ENCODE measurements at regions not wholly inside any gene's neighbourhood (a gene's known extent, or its start where the extent isn't known, plus 50 kb on each side); places are given as distances from the start of the nearest gene placed in this dataset.

DNA sequence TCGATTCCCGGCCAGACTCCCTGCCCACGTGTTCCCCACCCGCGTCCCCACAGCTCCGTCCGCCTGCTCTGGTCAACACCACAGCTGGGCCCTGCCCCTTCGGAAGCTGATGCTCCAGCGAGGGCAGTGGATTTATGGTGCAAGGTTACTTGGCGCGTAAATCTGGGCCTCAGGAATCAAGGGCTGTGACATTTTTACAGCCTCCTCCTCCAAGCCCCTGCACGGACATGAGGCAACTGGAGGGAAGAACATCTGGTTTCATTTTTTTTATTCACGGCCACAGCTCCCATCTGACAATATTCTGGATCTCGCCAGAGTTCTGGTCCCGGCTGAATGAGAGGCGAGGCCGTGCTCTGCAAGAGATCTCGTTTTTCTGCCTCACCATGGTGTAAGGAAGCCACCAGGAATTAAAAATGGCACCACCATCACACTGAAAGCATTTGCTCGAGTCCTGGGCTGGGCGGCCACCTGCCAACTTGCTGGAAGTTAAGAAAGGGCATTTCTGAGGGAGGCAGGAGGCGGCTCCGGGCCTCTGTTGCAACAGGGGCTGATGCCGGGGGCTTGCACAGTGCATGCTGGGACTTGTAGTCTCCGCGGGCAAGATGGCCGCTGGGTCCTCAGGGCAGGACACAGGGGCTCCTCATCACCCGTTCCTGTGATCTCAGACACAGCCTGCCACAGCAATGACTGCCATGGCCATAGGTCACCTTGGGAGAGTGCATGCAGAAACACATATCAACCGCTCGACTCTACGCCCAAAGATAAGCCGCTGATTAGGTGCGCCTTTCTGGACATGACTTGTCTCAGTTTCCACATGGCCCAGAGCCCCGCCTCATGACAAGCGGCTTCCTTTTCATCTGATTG lies 148.5 kb downstream of the LY86 start:
- 0 out of 2 replicates have a peak, but pooled peaks cover 6% of the 10 kb centered on the region for H3K4me1 ChIP-seq (ENCODE audit: insufficient read depth)
- H3K79me2 ChIP-seq (replicated peaks; ENCODE audit: insufficient read depth) = no peaks in the 10 kb centered on the region
- Mint-ChIP-seq H3K9me3 (no peaks in the 10 kb centered on the region), H3K27ac (peak overlapping the region; percentile 58; the same call in 1 of the 2 replicates), H3K4me3 (peak overlapping the region; percentile 28; the same call in 1 of the 3 replicates), H3K36me3 (ENCODE audit: low read depth) (no peaks in the 10 kb centered on the region), H3K4me1 (peaks cover 23% of the 10 kb centered on the region), H3K27me3 (ENCODE audit: insufficient read depth, low read depth, poor library complexity) (no peaks in the 10 kb centered on the region)
- peak overlapping the region; percentile 51; the same call in 1 of the 2 replicates for H3K4me2 ChIP-seq
- no peak overlapping the region for H3K27ac ChIP-seq (ENCODE audit: low read depth)
- H2AFZ ChIP-seq = peak overlapping the region; percentile 100
- ATAC-seq (peak; percentile 97), DNase-seq (ENCODE audit: low spot score) (peak; percentile 88)
- H3K4me3 ChIP-seq = no peak overlapping the region
- H3K36me3 ChIP-seq (ENCODE audit: insufficient read depth) = no peaks in the 10 kb centered on the region
- 0 out of 2 replicates have a peak, but pooled peaks cover 4% of the 10 kb centered on the region for H3K9me2 ChIP-seq (ENCODE audit: insufficient read depth)
- TF ChIP-seq JUNB (IDR thresholded peaks at IDR 0.05; ENCODE audit: unreplicated experiment) = no peak
- TF ChIP-seq, protein P1, sequence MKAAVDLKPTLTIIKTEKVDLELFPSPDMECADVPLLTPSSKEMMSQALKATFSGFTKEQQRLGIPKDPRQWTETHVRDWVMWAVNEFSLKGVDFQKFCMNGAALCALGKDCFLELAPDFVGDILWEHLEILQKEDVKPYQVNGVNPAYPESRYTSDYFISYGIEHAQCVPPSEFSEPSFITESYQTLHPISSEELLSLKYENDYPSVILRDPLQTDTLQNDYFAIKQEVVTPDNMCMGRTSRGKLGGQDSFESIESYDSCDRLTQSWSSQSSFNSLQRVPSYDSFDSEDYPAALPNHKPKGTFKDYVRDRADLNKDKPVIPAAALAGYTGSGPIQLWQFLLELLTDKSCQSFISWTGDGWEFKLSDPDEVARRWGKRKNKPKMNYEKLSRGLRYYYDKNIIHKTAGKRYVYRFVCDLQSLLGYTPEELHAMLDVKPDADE (IDR thresholded peaks at IDR 0.05) = peak; percentile 69
- no peak for TF ChIP-seq ZNF114 (CRISPR knock-in tag; IDR thresholded peaks at IDR 0.05)
- H4K20me1 ChIP-seq (replicated peaks; ENCODE audit: insufficient read depth) = no peaks in the 10 kb centered on the region
- H3K27me3 ChIP-seq (ENCODE audit: insufficient read depth) = no peaks in the 10 kb centered on the region
- no peaks in the 10 kb centered on the region for H3F3A ChIP-seq (replicated peaks; ENCODE audit: low read depth)

DNA sequence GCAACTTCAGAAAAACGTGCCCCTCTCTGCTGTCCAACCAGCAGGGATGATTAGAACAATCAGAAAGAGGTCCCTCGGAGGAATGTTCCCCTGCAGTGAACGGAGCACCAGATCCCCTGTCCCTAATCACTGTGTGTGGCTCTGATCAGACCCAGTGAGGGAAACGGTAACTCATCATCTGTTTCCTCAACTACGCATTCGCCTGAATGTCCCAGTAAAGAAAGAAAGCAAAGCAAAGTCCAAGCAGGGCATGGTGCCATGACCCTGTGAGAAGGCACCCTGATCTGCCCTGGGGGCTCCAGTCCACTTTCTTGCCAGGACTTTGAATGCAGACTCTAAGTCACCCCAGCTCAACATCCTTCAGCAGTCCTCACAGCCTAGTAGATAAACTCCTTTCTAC lies 149.2 kb downstream of the LY86 start:
- peak overlapping the region; percentile 100 for H2AFZ ChIP-seq
- TF ChIP-seq POLR2AphosphoS5 (IDR thresholded peaks at IDR 0.05; ENCODE audit: low read depth) = no peak
- no peak for TF ChIP-seq CREB1 (CRISPR knock-in tag; IDR thresholded peaks at IDR 0.05; ENCODE audit: low read depth)
- no peak for TF ChIP-seq JUNB (IDR thresholded peaks at IDR 0.05; ENCODE audit: unreplicated experiment)
- TF ChIP-seq EZH2phosphoT487 (IDR thresholded peaks at IDR 0.05; ENCODE audit: unreplicated experiment) = no peak
- TF ChIP-seq, protein P1 (IDR thresholded peaks at IDR 0.05) = no peak
- no peak for TF ChIP-seq STAT1 (IDR thresholded peaks at IDR 0.05; ENCODE audit: unreplicated experiment)
- TF ChIP-seq, protein P2, sequence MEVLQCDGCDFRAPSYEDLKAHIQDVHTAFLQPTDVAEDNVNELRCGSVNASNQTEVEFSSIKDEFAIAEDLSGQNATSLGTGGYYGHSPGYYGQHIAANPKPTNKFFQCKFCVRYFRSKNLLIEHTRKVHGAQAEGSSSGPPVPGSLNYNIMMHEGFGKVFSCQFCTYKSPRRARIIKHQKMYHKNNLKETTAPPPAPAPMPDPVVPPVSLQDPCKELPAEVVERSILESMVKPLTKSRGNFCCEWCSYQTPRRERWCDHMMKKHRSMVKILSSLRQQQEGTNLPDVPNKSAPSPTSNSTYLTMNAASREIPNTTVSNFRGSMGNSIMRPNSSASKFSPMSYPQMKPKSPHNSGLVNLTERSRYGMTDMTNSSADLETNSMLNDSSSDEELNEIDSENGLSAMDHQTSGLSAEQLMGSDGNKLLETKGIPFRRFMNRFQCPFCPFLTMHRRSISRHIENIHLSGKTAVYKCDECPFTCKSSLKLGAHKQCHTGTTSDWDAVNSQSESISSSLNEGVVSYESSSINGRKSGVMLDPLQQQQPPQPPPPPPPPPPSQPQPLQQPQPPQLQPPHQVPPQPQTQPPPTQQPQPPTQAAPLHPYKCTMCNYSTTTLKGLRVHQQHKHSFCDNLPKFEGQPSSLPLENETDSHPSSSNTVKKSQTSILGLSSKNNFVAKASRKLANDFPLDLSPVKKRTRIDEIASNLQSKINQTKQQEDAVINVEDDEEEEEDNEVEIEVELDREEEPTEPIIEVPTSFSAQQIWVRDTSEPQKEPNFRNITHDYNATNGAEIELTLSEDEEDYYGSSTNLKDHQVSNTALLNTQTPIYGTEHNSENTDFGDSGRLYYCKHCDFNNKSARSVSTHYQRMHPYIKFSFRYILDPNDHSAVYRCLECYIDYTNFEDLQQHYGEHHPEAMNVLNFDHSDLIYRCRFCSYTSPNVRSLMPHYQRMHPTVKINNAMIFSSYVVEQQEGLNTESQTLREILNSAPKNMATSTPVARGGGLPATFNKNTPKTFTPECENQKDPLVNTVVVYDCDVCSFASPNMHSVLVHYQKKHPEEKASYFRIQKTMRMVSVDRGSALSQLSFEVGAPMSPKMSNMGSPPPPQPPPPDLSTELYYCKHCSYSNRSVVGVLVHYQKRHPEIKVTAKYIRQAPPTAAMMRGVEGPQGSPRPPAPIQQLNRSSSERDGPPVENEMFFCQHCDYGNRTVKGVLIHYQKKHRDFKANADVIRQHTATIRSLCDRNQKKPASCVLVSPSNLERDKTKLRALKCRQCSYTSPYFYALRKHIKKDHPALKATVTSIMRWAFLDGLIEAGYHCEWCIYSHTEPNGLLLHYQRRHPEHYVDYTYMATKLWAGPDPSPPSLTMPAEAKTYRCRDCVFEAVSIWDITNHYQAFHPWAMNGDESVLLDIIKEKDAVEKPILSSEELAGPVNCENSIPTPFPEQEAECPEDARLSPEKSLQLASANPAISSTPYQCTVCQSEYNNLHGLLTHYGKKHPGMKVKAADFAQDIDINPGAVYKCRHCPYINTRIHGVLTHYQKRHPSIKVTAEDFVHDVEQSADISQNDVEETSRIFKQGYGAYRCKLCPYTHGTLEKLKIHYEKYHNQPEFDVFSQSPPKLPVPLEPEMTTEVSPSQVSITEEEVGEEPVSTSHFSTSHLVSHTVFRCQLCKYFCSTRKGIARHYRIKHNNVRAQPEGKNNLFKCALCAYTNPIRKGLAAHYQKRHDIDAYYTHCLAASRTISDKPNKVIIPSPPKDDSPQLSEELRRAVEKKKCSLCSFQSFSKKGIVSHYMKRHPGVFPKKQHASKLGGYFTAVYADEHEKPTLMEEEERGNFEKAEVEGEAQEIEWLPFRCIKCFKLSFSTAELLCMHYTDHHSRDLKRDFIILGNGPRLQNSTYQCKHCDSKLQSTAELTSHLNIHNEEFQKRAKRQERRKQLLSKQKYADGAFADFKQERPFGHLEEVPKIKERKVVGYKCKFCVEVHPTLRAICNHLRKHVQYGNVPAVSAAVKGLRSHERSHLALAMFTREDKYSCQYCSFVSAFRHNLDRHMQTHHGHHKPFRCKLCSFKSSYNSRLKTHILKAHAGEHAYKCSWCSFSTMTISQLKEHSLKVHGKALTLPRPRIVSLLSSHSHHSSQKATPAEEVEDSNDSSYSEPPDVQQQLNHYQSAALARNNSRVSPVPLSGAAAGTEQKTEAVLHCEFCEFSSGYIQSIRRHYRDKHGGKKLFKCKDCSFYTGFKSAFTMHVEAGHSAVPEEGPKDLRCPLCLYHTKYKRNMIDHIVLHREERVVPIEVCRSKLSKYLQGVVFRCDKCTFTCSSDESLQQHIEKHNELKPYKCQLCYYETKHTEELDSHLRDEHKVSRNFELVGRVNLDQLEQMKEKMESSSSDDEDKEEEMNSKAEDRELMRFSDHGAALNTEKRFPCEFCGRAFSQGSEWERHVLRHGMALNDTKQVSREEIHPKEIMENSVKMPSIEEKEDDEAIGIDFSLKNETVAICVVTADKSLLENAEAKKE (CRISPR knock-in tag; IDR thresholded peaks at IDR 0.05) = no peak
- no peak for TF ChIP-seq NANOG (IDR thresholded peaks at IDR 0.05; ENCODE audit: borderline replicate concordance)

More for the DNA sequence above, 149.2 kb downstream of the LY86 start:
- ATAC-seq = no peak
- Histone ChIP-seq H3K36me3 (ENCODE audit: insufficient read depth) (no peaks in the 10 kb centered on the region), H3K4me3 (no peak overlapping the region), H3K4me1 (ENCODE audit: insufficient read depth) (peaks cover 12% of the 10 kb centered on the region; the same call in 1 of the 2 replicates), H3K4me2 (peak overlapping the region; percentile 51; the same call in 1 of the 2 replicates), H3K27me3 (ENCODE audit: insufficient read depth) (no peaks in the 10 kb centered on the region), H4K20me1 (replicated peaks; ENCODE audit: insufficient read depth) (no peaks in the 10 kb centered on the region), H3K79me2 (replicated peaks; ENCODE audit: insufficient read depth) (no peaks in the 10 kb centered on the region), H3K9me2 (ENCODE audit: insufficient read depth) (0 out of 2 replicates have a peak, but pooled peaks cover 4% of the 10 kb centered on the region), H3K27ac (ENCODE audit: low read depth) (no peak overlapping the region), H3F3A (replicated peaks; ENCODE audit: low read depth) (no peaks in the 10 kb centered on the region)
- DNase-seq (ENCODE audit: low spot score) = no peak
- Mint-ChIP-seq H3K9me3 (no peaks in the 10 kb centered on the region), H3K4me1 (peaks cover 26% of the 10 kb centered on the region), H3K4me3 (no peak overlapping the region), H3K27me3 (ENCODE audit: insufficient read depth, low read depth, poor library complexity) (no peaks in the 10 kb centered on the region), H3K36me3 (ENCODE audit: low read depth) (no peaks in the 10 kb centered on the region), H3K27ac (no peak overlapping the region; the same call in 1 of the 2 replicates)
